ENCODE measurements at regions not wholly inside any gene's neighbourhood (a gene's known extent, or its start where the extent isn't known, plus 50 kb on each side); places are given as distances from the start of the nearest gene placed in this dataset.
"Not testable (repeated sequence)": the region's sequence is repeated elsewhere in the genome, so short reads cannot be mapped to it uniquely, and the experiment has no call there.

DNA sequence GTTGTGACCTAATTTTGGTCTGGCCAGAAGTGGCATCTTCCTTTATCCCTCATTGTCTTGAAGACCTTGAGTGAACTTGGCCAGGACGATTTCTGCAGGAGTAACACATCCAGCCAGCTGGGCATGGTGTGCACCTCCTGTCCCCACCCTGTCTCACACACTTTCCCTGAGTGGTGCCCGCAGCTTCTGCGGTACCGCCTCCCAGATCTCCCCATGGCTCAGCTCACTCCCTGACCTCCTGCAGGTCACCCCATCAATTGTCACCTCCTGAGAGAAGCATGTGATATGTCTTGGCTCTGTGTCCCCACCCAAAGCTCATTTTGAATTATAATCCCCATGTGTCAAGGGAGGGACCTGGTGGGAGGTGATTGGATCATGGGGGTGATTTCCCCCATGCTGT, 50.2 kb upstream of the TP53I11 start:
- DNase-seq, result no peak

DNA sequence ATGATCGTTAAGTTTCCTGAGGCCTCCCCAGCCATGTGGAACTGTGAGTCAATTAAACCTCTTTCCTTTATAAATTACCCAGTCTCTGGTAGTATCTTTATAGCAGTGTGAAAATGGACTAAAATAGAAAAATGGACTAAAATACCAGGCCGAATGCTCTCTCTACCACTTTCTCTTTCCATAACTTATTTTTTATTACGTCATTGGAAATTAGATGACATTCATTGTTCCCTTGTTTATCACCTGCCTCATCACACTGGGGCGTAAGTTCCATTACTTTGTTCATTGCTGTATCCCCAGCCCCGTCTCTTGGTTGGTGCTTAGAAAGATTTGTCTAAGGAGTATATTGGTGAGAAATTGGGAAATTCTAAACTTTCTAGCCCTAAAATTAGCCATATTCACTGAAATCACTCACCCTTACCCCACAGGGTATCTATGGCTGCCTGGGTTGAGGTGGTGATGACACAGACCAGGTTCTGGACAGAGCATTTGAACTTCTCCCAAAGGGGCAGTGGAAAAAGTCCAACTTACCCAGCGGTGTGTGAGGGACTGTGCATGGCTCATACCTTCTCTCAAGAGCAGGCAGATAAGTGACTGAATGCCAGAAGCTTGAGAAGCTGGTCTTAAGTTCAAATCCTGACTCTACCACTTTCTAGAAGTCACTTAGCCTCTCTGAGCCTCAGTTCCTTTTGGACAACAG, 50.9 kb upstream of the TP53I11 start:
- no peak for DNase-seq

DNA sequence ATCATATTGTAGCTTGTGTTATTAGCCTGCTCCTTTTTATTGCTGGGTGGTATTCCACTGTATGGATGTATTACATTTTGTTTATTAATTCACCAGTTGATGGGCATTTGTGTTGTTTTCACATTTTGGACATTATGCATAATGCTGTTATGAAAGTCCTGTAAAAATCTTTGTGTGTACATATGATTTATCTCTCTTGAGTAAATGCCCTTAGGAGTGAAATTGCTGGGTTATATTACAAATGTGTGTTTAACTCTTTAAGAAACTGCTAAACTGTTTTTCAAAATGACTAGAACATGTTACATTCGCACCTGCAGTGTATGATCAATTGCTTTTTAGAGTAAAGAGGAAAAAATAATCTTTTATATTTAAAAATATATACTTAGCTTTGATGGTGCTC, 54.4 kb upstream of the TP53I11 start:
- no peak for DNase-seq

DNA sequence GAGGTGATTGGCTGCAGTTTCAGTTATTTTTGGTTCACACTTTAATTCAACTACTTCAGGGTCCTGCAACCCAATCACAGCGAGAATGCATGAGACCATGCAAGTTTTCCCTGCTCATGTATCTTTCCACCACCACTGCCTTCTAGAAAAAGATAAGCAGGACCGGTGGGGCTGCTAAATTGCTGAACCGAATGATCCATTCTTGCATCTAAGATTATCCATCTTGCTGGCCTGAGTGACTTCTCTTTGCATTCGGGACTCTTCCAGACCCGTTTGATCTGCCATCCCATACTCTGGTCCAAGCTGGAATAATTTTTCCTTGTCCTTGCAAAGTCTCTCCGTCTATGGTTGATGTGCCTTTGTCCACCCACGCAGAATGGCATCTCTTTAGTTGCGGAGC, 56.3 kb upstream of the TP53I11 start:
- DNase-seq, result no peak

DNA sequence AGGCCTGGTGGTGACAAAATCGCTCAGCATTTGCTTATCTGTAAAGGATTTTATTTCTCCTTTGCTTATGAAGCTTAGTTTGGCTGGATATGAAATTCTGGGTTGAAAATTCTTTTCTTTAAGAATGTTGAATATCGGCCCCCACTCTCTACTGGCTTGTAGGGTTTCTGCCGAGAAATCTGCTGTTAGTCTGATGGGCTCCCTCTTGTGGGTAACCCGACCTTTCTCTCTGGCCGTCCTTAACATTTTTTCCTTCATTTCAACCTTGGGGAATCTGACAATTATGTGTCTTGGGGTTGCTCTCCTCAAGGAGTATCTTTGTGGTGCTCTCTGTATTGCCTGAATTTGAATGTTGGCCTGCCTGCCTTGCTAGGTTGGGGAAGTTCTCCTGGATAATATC, 65.3 kb upstream of the TP53I11 start:
- DNase-seq, result not testable (repeated sequence)

DNA sequence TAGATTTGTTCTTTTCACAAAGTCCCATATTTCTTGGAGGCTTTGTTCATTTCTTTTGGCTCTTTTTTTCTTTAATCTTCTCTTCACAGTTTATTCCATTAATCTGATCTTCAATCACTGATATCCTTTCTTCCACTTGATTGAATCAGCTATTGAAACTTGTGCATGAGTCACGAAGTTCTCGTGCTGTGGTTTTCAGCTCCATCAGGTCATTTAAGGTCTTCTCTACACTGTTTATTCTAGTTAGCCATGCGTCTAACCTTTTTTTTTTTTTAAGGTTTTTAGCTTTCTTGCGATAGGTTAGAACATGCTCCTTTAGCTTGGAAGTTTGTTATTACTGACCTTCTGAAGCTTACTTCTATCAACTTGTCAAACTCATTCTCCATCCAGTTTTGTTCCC, 65.8 kb upstream of the TP53I11 start:
- DNase-seq, result not testable (repeated sequence)

DNA sequence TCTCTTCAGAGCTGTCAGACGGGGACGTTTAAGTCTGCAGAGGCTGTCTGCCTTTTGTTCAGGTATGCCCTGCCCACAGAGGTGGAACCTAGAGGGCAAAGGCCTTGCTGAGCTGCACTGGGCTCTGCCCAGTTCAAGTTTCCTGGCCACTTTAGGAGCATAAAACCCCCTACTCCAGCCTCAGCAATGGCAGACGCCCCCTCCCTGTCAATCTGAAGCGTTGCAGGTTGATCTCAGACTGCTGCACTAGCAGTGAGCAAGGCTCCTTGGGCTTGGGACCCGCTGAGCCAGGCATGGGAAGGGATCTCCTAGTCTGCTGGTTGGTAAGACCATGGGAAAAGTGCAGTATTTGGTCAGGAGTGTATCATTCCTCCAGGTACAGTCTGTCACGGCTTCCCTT, 66.6 kb upstream of the TP53I11 start:
- DNase-seq, result no peak

DNA sequence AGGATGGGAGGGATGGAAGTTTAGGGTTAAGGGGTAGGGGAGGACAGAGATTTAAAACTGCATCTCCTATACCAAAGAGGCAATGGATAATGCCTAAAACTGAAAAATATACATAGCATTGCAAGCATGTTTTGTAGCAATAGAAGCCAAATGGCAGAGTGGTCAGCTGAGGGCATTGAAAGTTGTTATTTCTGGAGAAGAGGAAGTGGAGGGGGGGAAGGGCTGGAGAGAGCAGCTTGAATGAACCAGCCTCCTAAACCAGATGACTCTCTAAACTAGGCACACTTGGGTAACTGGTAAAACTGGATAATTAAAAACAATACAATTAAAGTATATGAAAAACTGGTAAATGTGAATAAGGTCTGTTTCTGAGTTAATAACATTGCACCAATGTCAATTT, 70.3 kb upstream of the TP53I11 start:
- no peak for DNase-seq

DNA sequence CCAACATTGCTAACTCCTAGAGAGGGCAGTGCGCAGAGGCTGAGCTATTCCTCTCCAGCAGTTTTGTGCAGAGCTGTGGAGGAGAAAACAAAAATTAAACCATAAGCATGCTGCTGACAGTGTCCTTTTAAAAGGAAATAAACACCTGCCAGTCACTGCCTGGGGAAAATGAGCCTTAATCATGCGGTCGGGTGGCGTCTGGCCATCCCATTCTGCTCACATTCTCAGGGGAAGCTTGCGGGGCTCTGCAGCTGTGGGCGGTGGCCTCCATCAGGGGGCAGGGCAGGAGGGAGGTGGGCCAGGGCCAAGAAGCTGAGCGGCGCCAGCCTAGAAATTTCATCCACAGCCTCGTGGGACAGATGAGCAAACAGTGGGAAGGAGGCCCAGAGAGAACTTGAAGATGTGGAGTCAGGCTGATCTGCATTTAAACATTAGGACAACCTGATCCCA, 71.0 kb upstream of the TP53I11 start:
- DNase-seq, result peak in 1 of 2 experiments; percentile 38

DNA sequence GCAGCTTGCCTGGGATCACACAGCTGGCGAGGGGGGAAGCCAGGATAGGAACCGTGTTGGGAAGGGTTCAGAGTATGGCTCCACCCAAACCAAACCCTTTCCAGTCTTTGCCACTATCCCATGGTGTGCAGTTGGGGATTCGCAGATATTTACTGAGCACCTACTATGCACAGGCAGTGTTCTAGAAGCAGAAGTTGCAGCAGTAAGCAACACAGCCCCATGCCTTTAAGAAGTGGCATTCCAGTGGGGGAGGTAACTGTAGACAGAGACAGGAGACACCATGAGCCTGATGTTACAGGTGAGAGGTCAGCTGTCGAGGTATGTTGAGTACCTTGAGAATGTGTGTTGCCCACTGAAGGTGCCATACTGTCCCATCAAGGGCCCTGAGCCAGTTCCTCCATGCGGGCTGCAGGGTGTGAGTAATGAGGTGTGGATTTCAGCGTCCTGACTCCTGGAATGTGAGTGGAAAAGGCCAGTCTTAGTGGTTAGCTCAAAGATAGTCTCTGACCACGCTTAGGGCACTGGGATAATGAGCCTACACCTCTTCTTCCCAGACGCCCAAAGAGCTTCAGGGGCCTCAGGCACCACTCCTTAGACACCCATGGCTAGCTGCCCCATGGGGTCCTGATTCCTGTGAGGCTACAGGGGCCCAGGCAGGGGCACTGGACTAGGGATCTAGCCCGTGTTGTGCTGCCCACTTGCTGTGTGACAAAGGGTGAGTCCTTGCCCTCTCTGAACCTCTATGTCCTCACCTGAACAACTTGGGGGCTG, 71.8 kb upstream of the TP53I11 start:
- no peak for DNase-seq

DNA sequence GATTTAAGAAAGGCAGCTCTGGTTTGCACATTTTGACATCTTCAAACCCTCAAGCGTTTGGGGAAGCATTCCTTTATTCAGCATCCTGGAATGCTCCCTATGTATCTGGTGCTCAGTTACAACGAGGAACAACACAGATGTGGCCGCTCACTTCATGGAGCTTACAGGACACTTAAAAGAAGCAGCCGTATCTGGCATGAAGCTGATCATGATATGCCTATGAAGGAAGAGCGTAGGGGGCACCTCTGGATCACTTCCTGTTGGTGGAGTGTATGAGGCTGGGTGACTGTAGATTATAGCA, 72.3 kb upstream of the TP53I11 start:
- no peak for DNase-seq

DNA sequence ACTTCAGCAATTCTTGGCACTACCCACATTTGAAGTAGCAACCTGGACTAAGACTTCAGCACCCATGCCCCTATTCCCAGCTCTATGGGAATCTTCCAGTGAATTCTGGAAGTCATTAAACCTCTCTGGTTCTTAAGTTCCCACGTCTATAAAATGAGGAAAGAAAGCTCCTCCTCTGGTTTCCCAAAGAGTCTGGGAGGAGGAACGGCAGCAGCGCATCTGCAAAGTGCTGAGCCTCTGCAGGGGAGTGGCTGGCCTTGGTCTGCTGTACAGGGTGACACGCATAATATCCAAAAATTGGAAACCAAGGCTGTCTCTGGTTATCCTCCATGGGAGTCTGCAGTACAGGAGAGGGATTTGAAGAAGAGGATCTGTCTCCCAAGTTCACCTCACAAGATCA, 73.6 kb upstream of the TP53I11 start:
- no peak for DNase-seq

DNA sequence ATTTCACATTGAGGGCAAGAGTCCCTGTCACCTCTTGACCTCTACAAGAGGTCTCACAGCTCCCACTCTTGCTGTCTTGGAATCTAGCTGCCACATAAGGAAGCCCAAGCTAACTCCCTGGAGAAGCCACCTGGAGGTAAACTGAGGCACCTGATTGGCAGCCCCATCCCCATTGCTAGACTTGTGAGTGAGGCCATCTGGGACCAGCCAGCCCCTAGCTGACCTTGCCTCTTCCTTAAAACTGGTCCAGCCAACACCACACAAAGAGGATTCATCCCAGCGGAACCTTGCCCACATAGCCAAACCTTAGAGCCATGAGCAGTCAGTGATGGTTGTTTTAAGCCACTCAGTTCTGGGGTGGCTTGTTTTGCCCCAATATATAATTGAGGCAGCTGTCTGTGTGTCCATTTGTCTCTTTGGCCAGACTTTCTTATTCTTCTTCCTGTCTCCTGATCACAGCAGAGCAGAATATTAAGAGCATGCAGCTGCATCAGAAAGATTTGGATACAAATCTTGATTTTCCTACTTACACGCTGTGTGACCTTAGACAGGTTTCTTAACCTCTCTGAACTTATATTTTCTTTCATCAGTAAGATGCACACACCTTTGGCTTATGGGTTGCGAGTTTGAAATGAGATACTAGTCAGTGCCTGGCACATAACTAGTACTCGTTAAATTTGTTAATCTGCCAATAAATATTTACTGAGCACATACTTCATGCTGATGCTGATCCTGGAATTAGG, 74.3 kb upstream of the TP53I11 start:
- no peak for DNase-seq

DNA sequence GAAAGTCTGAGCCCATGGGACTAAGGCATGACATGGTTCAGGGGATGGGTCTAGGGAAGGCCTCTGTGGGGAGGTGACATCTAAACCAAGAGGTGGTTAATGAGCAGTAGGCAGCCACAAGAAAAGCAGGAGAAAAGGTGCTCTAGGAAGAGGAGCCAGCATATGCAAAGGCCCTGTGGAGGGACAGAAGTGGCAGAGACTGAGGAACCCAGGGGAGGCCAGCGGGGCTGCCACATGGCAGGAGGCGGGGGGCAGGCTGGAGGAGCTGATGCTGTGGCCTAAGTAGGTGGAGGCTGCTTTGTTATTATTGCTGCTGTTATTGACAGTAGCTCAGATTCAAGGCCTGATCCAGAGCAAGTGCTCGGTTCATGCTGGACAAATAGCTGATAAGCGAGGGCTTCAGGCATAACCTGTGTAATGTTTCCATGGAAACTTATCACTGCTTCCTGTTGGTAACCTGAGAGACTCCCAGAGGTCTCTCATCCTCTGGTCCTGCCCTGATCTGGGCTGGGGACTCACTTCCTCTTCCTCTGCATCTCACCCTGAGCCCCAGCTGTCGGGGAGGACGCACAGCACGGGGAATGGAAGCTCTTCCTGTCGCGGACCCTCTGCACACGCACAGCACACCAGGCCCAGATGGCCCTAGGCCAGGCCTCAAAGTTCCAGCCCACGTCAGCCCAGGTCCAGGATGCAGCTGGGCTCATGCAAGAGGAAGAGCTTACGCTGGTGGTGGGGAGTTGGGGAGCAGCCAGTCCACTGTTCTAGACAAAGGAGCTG, 75.2 kb upstream of the TP53I11 start:
- no peak for DNase-seq

DNA sequence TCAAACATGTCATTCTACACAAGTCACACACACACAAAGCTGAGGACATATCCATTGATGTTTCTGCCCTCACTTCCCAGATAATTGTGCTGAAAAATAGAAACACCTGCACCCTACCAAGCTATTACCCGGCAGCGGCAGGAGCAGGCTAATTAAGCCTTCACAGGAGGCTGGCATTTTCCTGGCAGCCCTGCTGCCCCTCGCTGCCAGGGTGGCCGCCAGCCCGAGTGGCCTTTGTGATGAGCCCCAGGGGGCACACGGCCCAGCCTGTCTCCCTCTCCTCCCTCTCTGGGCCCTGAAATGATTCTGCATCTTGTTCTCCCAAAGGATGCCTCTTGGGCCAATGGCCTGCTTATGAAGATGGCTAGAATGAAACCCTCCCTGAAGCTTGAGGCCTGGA, 76.2 kb upstream of the TP53I11 start:
- no peak for DNase-seq

DNA sequence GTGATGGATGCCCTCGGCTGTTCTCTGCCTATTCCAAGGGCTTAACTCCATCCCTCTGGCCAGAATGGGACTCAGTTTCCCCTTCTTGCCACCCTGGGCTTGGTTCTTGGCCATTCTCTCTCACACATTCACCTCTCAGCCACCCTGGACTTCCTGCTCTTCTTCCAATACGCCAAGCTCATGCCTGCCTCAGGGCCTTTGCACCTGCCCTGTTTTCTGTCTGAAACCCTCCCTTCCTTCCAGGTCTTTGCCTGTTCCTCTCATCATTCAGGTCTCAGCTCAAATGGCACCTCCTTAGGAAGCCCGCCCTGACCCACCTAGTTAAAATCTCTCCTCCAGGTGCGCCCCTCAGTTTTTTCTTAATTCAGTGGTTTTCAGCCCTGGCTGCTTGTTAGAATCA, 76.6 kb upstream of the TP53I11 start:
- no peak for DNase-seq

DNA sequence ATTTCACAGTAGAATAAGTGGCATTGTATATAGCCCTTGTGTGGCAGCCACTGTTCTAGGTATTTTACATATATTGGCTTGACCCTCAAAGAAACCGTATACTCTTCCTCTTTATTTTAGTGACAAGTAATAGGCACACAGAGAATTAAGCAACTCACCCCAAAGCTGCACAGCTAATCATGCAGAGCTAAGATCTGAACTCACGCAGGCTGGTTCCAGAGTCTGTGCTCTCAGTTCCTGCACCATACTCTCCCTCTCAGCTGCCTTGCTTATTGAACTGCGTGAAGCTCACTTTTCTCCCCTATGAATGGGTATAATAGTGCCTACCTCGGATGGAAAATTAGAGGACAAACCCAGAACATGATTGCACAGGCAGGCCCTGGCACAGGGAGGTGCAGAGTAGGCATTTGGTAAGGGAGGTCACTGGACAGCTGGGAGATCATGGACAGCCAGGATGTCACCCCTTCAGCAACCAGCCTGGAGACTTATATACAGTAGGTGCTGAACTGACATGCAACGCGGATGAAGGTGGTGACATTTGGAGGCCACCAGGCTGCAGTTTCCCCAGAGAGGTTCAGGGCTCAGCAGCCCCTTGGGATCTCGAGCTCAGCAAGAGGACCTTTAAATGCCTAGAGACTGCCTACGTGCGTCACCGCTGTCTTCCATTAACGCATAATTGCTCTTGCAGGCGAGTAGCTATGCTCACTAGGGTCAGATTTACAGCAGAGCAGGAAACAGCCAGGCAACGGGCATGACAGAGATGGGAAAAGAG, 78.4 kb upstream of the TP53I11 start:
- no peak for DNase-seq

DNA sequence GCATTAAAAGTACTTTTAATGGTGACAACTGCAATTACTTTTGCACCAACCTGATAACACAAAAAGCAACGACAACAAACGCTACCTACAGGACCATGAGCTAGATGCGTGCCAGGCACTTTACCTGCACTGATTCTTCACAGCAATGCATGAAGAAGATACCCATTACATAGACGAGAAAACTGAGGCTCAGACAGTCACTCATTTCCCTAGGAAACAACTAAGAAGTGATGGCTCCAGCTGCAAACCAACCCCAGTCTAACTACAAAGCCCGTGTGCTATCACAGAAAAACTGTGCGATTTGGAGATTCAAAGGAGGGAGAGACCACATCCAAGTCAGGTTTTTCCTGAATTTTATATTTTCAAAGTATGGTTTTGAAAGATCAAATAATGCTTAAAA, 80.1 kb upstream of the TP53I11 start:
- no peak for DNase-seq

DNA sequence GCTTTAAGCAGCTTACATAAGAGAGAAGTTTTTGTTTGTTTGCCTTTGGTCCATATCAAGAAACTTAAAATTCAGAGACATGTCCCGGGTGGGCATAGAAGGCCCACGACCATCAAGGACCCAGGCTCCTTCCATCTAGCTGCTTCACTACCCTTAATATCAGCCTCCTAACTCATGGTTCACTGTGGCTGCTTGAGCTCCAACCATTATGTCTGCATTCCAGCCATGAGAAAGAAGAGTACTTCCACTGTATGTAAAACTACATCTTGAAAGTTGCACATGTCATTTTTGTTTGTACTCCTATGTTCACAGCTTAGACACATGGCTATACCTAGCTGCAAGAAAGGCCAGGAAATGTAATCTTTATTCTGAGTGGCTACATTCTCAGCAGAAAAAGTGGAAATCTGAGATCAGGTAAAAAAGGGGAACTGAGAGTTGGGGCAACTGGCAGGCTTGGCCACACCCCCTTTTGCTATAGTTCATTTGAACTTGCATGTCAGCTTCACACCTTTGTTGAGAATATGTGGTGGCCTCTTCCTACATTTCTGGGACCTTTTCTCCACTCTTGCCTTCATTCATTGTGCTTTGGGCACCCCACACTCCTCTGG, 81.3 kb upstream of the TP53I11 start:
- DNase-seq, result no peak

DNA sequence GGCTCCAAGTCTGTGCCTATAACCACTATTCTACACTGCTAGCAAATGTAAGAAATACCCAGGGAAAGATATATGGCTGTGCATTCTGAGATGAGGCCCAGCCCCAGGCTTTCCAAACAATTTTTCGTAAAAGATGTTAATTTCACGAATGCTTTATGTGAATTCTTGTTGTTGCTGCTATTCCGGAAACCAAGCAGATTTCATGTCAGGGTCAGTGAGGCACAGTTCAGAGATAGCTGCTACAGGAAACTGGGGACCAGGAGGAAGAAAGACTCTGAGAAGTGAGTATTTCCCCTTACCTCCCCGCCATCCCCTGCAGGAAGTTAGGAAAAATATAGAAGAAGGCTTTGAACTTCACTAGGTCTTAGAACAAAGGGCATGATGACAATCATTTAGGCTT, 84.7 kb upstream of the TP53I11 start:
- no peak for DNase-seq

DNA sequence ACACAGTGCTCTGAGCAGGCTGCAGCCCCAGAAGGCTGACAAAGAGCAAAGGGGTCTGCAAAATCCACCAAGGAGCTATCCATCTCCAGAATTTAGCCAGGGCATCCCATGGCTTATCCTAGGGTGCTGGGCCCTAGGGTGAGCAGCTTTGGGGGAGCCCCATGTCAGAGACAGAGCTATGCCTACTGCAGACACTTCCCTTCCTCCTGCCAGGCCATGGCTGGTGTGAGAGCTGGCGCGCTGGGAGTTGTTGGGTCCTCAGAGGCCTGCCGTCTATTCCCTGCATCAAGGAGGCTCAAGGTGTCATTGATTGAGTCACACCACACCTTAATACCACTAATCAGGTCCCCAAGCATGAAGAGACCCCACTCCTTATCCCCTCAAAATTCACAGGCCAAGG, 85.3 kb upstream of the TP53I11 start:
- no peak for DNase-seq

DNA sequence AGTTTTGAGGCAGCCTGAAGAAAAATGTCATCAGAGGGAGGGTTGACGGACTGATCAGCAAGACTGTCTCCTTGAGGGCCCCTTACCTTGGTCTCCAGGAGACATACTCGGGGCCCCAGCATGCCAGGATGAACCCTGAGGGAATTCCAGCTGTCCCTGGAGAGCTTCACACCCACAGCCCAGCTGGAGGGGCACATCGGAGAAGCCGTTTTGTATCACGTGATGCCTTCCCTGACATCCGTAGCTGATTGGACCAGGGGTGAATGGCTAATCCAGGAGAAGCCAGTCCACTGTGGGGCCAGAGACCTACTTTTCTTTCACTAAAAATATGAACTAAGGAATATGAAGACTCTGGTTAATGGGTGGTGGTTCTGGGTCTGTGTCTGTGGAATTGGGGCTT, 86.0 kb upstream of the TP53I11 start:
- DNase-seq, result no peak

All from NCI-H526 (cell line).